ENCODE measurements at regions not wholly inside any gene's neighbourhood (a gene's known extent, or its start where the extent isn't known, plus 50 kb on each side); places are given as distances from the start of the nearest gene placed in this dataset.

GRCh38 chr18:38353149-38353548 lies 787.6 kb upstream of the CELF4 start:
- DNase-seq (ENCODE audit: low read depth in 4 of 4, low spot score in 2 of 4) = no peak

- DNase-seq (ENCODE audit: low read depth in 4 of 4, low spot score in 2 of 4) = no peak
Observed at GRCh38 chr18:38350141-38350540, 784.5 kb upstream of the CELF4 start.

- DNase-seq (ENCODE audit: low read depth in 4 of 4, low spot score in 2 of 4) = no peak
Observed at GRCh38 chr18:38330573-38330972, 765.0 kb upstream of the CELF4 start.

- DNase-seq (ENCODE audit: low read depth in 4 of 4, low spot score in 2 of 4) = no peak
Observed at GRCh38 chr18:38329145-38329544, 763.5 kb upstream of the CELF4 start.

- no peak for DNase-seq (ENCODE audit: low read depth in 4 of 4, low spot score in 2 of 4)
Observed at GRCh38 chr18:38322206-38322605, 756.6 kb upstream of the CELF4 start.

- DNase-seq (ENCODE audit: low read depth in 4 of 4, low spot score in 2 of 4) = no peak
Observed at GRCh38 chr18:38321262-38321661, 755.7 kb upstream of the CELF4 start.

- DNase-seq (ENCODE audit: low read depth in 4 of 4, low spot score in 2 of 4) = no peak
Observed at GRCh38 chr18:38318416-38318815, 752.8 kb upstream of the CELF4 start.

- no peak for DNase-seq (ENCODE audit: low read depth in 4 of 4, low spot score in 2 of 4)
Observed at GRCh38 chr18:38313831-38314230, 748.2 kb upstream of the CELF4 start.

GRCh38 chr18:38312532-38312931 lies 746.9 kb upstream of the CELF4 start:
- no peak for DNase-seq (ENCODE audit: low read depth in 4 of 4, low spot score in 2 of 4)

- DNase-seq (ENCODE audit: low read depth in 4 of 4, low spot score in 2 of 4) = no peak
Observed at GRCh38 chr18:38310936-38311335, 745.3 kb upstream of the CELF4 start.

GRCh38 chr18:38307914-38308313 lies 742.3 kb upstream of the CELF4 start:
- no peak for DNase-seq (ENCODE audit: low read depth in 4 of 4, low spot score in 2 of 4)

GRCh38 chr18:38305961-38306360 lies 740.4 kb upstream of the CELF4 start:
- DNase-seq (ENCODE audit: low read depth in 4 of 4, low spot score in 2 of 4) = no peak

- DNase-seq (ENCODE audit: low read depth in 4 of 4, low spot score in 2 of 4) = no peak
Observed at GRCh38 chr18:38301621-38302020, 736.0 kb upstream of the CELF4 start.

GRCh38 chr18:38297910-38298309 lies 732.3 kb upstream of the CELF4 start:
- no peak for DNase-seq (ENCODE audit: low read depth in 4 of 4, low spot score in 2 of 4)

GRCh38 chr18:38290229-38290628 lies 724.6 kb upstream of the CELF4 start:
- no peak for DNase-seq (ENCODE audit: low read depth in 4 of 4, low spot score in 2 of 4)

- no peak for DNase-seq (ENCODE audit: low read depth in 4 of 4, low spot score in 2 of 4)
Observed at GRCh38 chr18:38284972-38285371, 719.4 kb upstream of the CELF4 start.

- DNase-seq (ENCODE audit: low read depth in 4 of 4, low spot score in 2 of 4) = no peak
Observed at GRCh38 chr18:38263066-38263465, 697.5 kb upstream of the CELF4 start.

- no peak for DNase-seq (ENCODE audit: low read depth in 4 of 4, low spot score in 2 of 4)
Observed at GRCh38 chr18:38262661-38263060, 697.1 kb upstream of the CELF4 start.

- DNase-seq (ENCODE audit: low read depth in 4 of 4, low spot score in 2 of 4) = no peak
Observed at GRCh38 chr18:38257661-38258060, 692.1 kb upstream of the CELF4 start.

GRCh38 chr18:38256366-38256765 lies 690.8 kb upstream of the CELF4 start:
- no peak for DNase-seq (ENCODE audit: low read depth in 4 of 4, low spot score in 2 of 4)

GRCh38 chr18:38250971-38251370 lies 685.4 kb upstream of the CELF4 start:
- no peak for DNase-seq (ENCODE audit: low read depth in 4 of 4, low spot score in 2 of 4)

GRCh38 chr18:38244480-38244879 lies 678.9 kb upstream of the CELF4 start:
- DNase-seq (ENCODE audit: low read depth in 4 of 4, low spot score in 2 of 4) = no peak

GRCh38 chr18:38243291-38243690 lies 677.7 kb upstream of the CELF4 start:
- no peak for DNase-seq (ENCODE audit: low read depth in 4 of 4, low spot score in 2 of 4)

- no peak for DNase-seq (ENCODE audit: low read depth in 4 of 4, low spot score in 2 of 4)
Observed at GRCh38 chr18:38241736-38242135, 676.1 kb upstream of the CELF4 start.

Measured in left renal cortex interstitium (tissue), 4 donors.